HCT116 (cell line): ENCODE measurements at regions not wholly inside any gene's neighbourhood (a gene's known extent, or its start where the extent isn't known, plus 50 kb on each side); places are given as distances from the start of the nearest gene placed in this dataset.

ENCODE experiments used
- CTCF ChIP-seq, 3 experiments: fragments of 200-600 bp in 1 of 3; sonication (generic) in 1 of 3; IDR thresholded peaks in 2 of 3; conservative IDR thresholded peaks in 1 of 3; 2 replicates each; pipeline ENCODE4 v1.5.1; 2012 to 2017; ENCODE audit warnings: low read depth in 2 of 3, low read length in 2 of 3, antibody characterized with exemption in 1 of 3, borderline replicate concordance in 1 of 3, control low read depth in 1 of 3, mild to moderate bottlenecking in 1 of 3, mixed read lengths in 1 of 3, mixed run types in 1 of 3, moderate library complexity in 1 of 3; ENCODE audit not compliant: insufficient read depth in 1 of 3
- EZH2 ChIP-seq: fragments of 200-600 bp; sonication (generic); IDR thresholded peaks from 2 replicates; pipeline ENCODE4 v1.6.1; 2017; ENCODE audit warnings: antibody characterized with exemption, mixed run types
- EZH2phosphoT487 ChIP-seq: fragments of 200-600 bp; IDR thresholded peaks from 2 replicates; pipeline ENCODE4 v1.6.1; 2018; ENCODE audit warnings: antibody characterized with exemption, borderline replicate concordance
- POLR2A ChIP-seq: IDR thresholded peaks from 2 replicates; pipeline ENCODE4 v1.7.0; 2011; ENCODE audit warnings: borderline replicate concordance; ENCODE audit not compliant: insufficient read depth, insufficient read length; ENCODE audit errors: extremely low read depth
- POLR2AphosphoS5 ChIP-seq: IDR thresholded peaks from 2 replicates; pipeline ENCODE4 v1.6.1; 2011; ENCODE audit warnings: mild to moderate bottlenecking, low read depth, low read length, moderate library complexity
- SIN3A ChIP-seq: IDR thresholded peaks from 2 replicates; pipeline ENCODE4 v1.6.1; 2012; ENCODE audit warnings: low read depth
- SP1 ChIP-seq: IDR thresholded peaks from 2 replicates; pipeline ENCODE4 v1.6.1; 2012; ENCODE audit warnings: low read depth
- SRF ChIP-seq: IDR thresholded peaks from 2 replicates; pipeline ENCODE4 v1.6.1; 2012; ENCODE audit warnings: low read depth
- YY1 ChIP-seq: IDR thresholded peaks from 2 replicates; pipeline ENCODE4 v1.6.1; 2011; ENCODE audit warnings: low read length, low read depth, moderate library complexity, mild to moderate bottlenecking; ENCODE audit not compliant: insufficient replicate concordance; ENCODE audit errors: extremely low read depth
- ZNF274 ChIP-seq: fragments of 200-500 bp; sonication (Bioruptor generic); IDR thresholded peaks from 2 replicates; pipeline ENCODE4 v1.6.1; 2014; ENCODE audit warnings: mild to moderate bottlenecking, low read depth, low read length, inconsistent platforms

DNA sequence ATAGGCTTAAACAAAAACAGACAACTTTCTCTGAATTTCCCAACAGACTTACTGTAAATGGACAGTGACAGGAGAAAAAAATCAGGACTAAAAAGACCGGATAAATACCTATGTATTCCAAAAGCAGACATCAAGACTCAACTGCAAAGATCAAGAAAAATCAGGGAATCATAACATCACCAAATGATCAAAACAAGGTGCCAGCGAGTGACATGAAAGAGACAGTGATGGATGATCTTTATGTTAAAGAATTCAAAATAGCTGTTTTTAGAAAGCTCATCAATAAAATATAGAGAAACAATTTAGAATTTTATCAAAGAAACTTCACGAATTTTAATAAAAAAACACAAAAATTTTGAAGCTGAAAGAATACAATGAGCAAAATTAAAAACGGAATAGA, 952.5 kb upstream of the ATXN7L3B start:
- TF ChIP-seq ZNF274 (no peak), POLR2A (no peak), POLR2AphosphoS5 (no peak), EZH2phosphoT487 (no peak), CTCF (IDR thresholded peaks at IDR 0.05 in 2 of 3, conservative IDR thresholded peaks at IDR 0.05 in 1 of 3; ENCODE audit: borderline replicate concordance in 1 of 3, insufficient read depth in 1 of 3, low read depth in 2 of 3, low read length in 2 of 3) (no peak), EZH2 (no peak), SIN3A (no peak), YY1 (no peak), SP1 (no peak), SRF (no peak)
